Sigmoid colon (tissue), 6 donors: ENCODE measurements at regions not wholly inside any gene's neighbourhood (a gene's known extent, or its start where the extent isn't known, plus 50 kb on each side); places are given as distances from the start of the nearest gene placed in this dataset.

Source experiments
- DNase-seq: peaks from one replicate; pipeline ENCODE4 v3.0.0-alpha.2; 2019
- H3K27ac ChIP-seq, 4 donors: fragments of 200-600 bp; sonication (generic); one replicate each; pipeline ENCODE4 v1.5.1; 2016 to 2019; ENCODE audit warnings: mild to moderate bottlenecking in 1 of 4
- H3K27me3 ChIP-seq, 3 donors: fragments of 200-600 bp; sonication (generic); one replicate each; pipeline ENCODE4 v1.5.1; 2019; ENCODE audit warnings: mild to moderate bottlenecking in 1 of 3
- H3K36me3 ChIP-seq, 4 donors: fragments of 200-600 bp; sonication (generic); one replicate each; pipeline ENCODE4 v1.5.1; 2016 to 2019
- H3K4me1 ChIP-seq, 4 donors: fragments of 200-600 bp; sonication (generic); one replicate each; pipeline ENCODE4 v1.5.1; 2017 to 2019
- H3K4me3 ChIP-seq, 4 donors: fragments of 200-600 bp; sonication (generic); one replicate each; pipeline ENCODE4 v1.5.1; 2017 to 2019; ENCODE audit warnings: mild to moderate bottlenecking in 2 of 4, moderate library complexity in 1 of 4
- H3K9me3 ChIP-seq, 4 donors: fragments of 200-600 bp in 3 of 4; sonication (generic) in 3 of 4; one replicate each; pipeline versions ENCODE4 v1.5.1 to v1.6.1; 2013 to 2019
- CTCF ChIP-seq, 4 experiments: fragments of 450-650 bp in 3 of 4; fragments of 200-600 bp in 1 of 4; IDR thresholded peaks; one replicate each; pipeline ENCODE4 v1.5.1; 2016 to 2019; ENCODE audit warnings: antibody characterized with exemption in 4 of 4, mild to moderate bottlenecking in 3 of 4, moderate library complexity in 2 of 4
- EP300 ChIP-seq, 4 donors: sonication (generic); formaldehyde crosslinking; IDR thresholded peaks; one replicate each; pipeline ENCODE4 v1.6.1; 2017; ENCODE audit warnings: antibody characterized with exemption in 4 of 4
- POLR2A ChIP-seq, 2 donors: fragments of 450-650 bp; IDR thresholded peaks; one replicate each; pipeline ENCODE4 v1.6.1; 2016; ENCODE audit warnings: antibody characterized with exemption in 2 of 2, mild to moderate bottlenecking in 2 of 2, moderate library complexity in 2 of 2
- POLR2AphosphoS5 ChIP-seq, 4 donors: sonication (generic); formaldehyde crosslinking; IDR thresholded peaks; one replicate each; pipeline ENCODE4 v1.6.1; 2017; ENCODE audit warnings: antibody characterized with exemption in 4 of 4
- WGBS, 2 donors: extraction: QIAGEN DNeasy Blood & Tissue Kit; methylation state at CpG; one replicate each; pipeline ENCODE4 v1.1.7; 2013; 5-methylcytosine and 5-hydroxymethylcytosine counted together
- intact Hi-C: fragments of 100-400 bp; cut with DNase I; formaldehyde crosslinking; loops from one replicate; pipeline ENCODE4 v1.15.1; 2023
- donor health status: healthy with polysubstance abuse.
- donor health status: healthy.

- intact Hi-C loops, result no loop called here
- H3K27me3 ChIP-seq, result no peaks in the 10 kb centered on the region
- no peak for TF ChIP-seq CTCF (IDR thresholded peaks at IDR 0.05)
- no peak for TF ChIP-seq POLR2AphosphoS5 (IDR thresholded peaks at IDR 0.05)
- no peak for TF ChIP-seq EP300 (IDR thresholded peaks at IDR 0.05)
- TF ChIP-seq POLR2A (IDR thresholded peaks at IDR 0.05), result no peak
- no peak overlapping the region for H3K4me3 ChIP-seq
- H3K36me3 ChIP-seq, result no peaks in the 10 kb centered on the region
- H3K27ac ChIP-seq, result no peak overlapping the region
- no peaks in the 10 kb centered on the region for H3K4me1 ChIP-seq
- 91 to 94% methylated on average over 4 of the region's 4 CpGs for WGBS, 2 donors
- DNase-seq, result no peak
- H3K9me3 ChIP-seq, result no peaks in the 10 kb centered on the region
Observed at GRCh38 chr3:72550582-72551262, 297.5 kb downstream of the SHQ1 start.

GRCh38 chr3:72549761-72550581 lies 298.3 kb downstream of the SHQ1 start:
- no peaks in the 10 kb centered on the region for H3K36me3 ChIP-seq
- H3K4me1 ChIP-seq, result no peaks in the 10 kb centered on the region

GRCh38 chr3:72548981-72549380 lies 299.3 kb downstream of the SHQ1 start:
- TF ChIP-seq EP300 (IDR thresholded peaks at IDR 0.05) (no peak), POLR2A (IDR thresholded peaks at IDR 0.05) (no peak), POLR2AphosphoS5 (IDR thresholded peaks at IDR 0.05) (no peak), CTCF (IDR thresholded peaks at IDR 0.05) (no peak)
- Histone ChIP-seq H3K4me1 (no peaks in the 10 kb centered on the region), H3K9me3 (no peaks in the 10 kb centered on the region), H3K27ac (no peak overlapping the region), H3K36me3 (no peaks in the 10 kb centered on the region), H3K4me3 (no peak overlapping the region), H3K27me3 (no peaks in the 10 kb centered on the region)
- no peak for DNase-seq
- intact Hi-C loops, result no loop called here
- WGBS, 2 donors, result 84 to 87% methylated on average over 4 of the region's 4 CpGs

More at GRCh38 chr3:72549761-72550581, 298.3 kb downstream of the SHQ1 start:
- TF ChIP-seq CTCF (IDR thresholded peaks at IDR 0.05) (no peak), EP300 (IDR thresholded peaks at IDR 0.05) (no peak), POLR2A (IDR thresholded peaks at IDR 0.05) (no peak), POLR2AphosphoS5 (IDR thresholded peaks at IDR 0.05) (no peak)
- Histone ChIP-seq H3K9me3 (no peaks in the 10 kb centered on the region), H3K4me3 (no peak overlapping the region), H3K27ac (no peak overlapping the region), H3K27me3 (no peaks in the 10 kb centered on the region)
- intact Hi-C loops, result no loop called here
- no peak for DNase-seq
- WGBS, 2 donors, result 64 to 70% methylated on average over 12 of the region's 12 CpGs

- intact Hi-C loops, result no loop called here
- no peaks in the 10 kb centered on the region for H3K36me3 ChIP-seq
- WGBS, 2 donors, result 0 to 60% methylated on average over 1 of the region's 1 CpG
- TF ChIP-seq POLR2A (IDR thresholded peaks at IDR 0.05) (no peak), POLR2AphosphoS5 (IDR thresholded peaks at IDR 0.05) (no peak), EP300 (IDR thresholded peaks at IDR 0.05) (no peak), CTCF (IDR thresholded peaks at IDR 0.05) (no peak)
- no peaks in the 10 kb centered on the region for H3K4me1 ChIP-seq
- H3K4me3 ChIP-seq, result no peak overlapping the region
- H3K9me3 ChIP-seq, result no peaks in the 10 kb centered on the region
- no peaks in the 10 kb centered on the region for H3K27me3 ChIP-seq
- H3K27ac ChIP-seq, result no peak overlapping the region
- DNase-seq, result no peak
Observed at GRCh38 chr3:72548461-72548860, 299.8 kb downstream of the SHQ1 start.
